Right lobe of liver (tissue), 6 donors: ENCODE measurements at regions not wholly inside any gene's neighbourhood (a gene's known extent, or its start where the extent isn't known, plus 50 kb on each side); places are given as distances from the start of the nearest gene placed in this dataset.

Experiments used
- ATAC-seq, 4 donors: fragments of 200-7000 bp; cut with Tn5 transposase; one replicate each; pipeline ENCODE4 v1.9.1; 2020; ENCODE audit warnings: mild to moderate bottlenecking in 4 of 4, moderate library complexity in 4 of 4
- DNase-seq, 3 donors: peaks; one replicate each; pipeline ENCODE4 v3.0.0-alpha.2; 2020
- H3K27ac ChIP-seq, 3 donors: fragments of 200-600 bp; one replicate each; pipeline ENCODE4 v1.8.0; 2022
- H3K27me3 ChIP-seq, 2 donors: fragments of 200-600 bp; one replicate each; pipeline ENCODE4 v1.8.0; 2022
- H3K36me3 ChIP-seq, 4 donors: fragments of 200-600 bp; sonication (generic) in 1 of 4; one replicate each; pipeline versions ENCODE4 v1.5.1 to v1.8.0; 2017 to 2022; ENCODE audit warnings: control low read depth in 1 of 4
- H3K4me1 ChIP-seq, 4 donors: fragments of 200-600 bp; sonication (generic) in 1 of 4; one replicate each; pipeline versions ENCODE4 v1.5.1 to v1.8.0; 2017 to 2022; ENCODE audit warnings: control low read depth in 1 of 4
- H3K4me3 ChIP-seq, 3 donors: fragments of 200-600 bp; one replicate each; pipeline ENCODE4 v1.8.0; 2022
- H3K9me3 ChIP-seq, 4 donors: fragments of 200-600 bp; sonication (generic) in 1 of 4; one replicate each; pipeline versions ENCODE4 v1.5.1 to v1.8.0; 2017 to 2022; ENCODE audit warnings: control low read depth in 1 of 4
- CTCF ChIP-seq, 4 donors: fragments of 200-600 bp in 3 of 4; fragments of 450-650 bp in 1 of 4; IDR thresholded peaks; one replicate each; pipeline versions ENCODE4 v1.5.1 to v1.8.0; 2016 to 2022; ENCODE audit warnings: antibody characterized with exemption in 4 of 4, mild to moderate bottlenecking in 2 of 4
- POLR2A ChIP-seq: fragments of 450-650 bp; IDR thresholded peaks from one replicate; pipeline ENCODE4 v1.6.1; 2017; ENCODE audit warnings: antibody characterized with exemption, mild to moderate bottlenecking
- WGBS: methylation state at CpG from one replicate; pipeline ENCODE4 v1.1.6; 2018; ENCODE audit warnings: low coverage, low lambda C conversion rate; ENCODE audit not compliant: insufficient coverage; ENCODE audit errors: missing lambda C conversion rate; 5-methylcytosine and 5-hydroxymethylcytosine counted together
- intact Hi-C, 2 donors: fragments of 100-400 bp; cut with DNase I; formaldehyde crosslinking; loops; one replicate each; pipeline versions ENCODE4 v1.11.2 to v1.14.1; 2022
- donor health status: DM: no; HTN: yes; CAD: no.
- donor health status: DM: no; HTN: no; CAD: no.
- donor health status: DM: no; HTN: no; CAD: no.
- donor health status: DM: no; HTN: yes; CAD: no.
- donor health status: DM: no; HTN: yes; CAD: no.

GRCh38 chr7:81317741-81318140 lies 398.9 kb upstream of the SEMA3C start:
- WGBS: 48% methylated on average over 3 of the region's 3 CpGs
- no peak overlapping the region for H3K4me3 ChIP-seq
- H3K36me3 ChIP-seq: no peaks in the 10 kb centered on the region
- no peak for DNase-seq
- TF ChIP-seq CTCF (IDR thresholded peaks at IDR 0.05) (no peak), POLR2A (no peak)
- intact Hi-C loops: no loop called here
- no peaks in the 10 kb centered on the region for H3K4me1 ChIP-seq
- H3K27me3 ChIP-seq: no peaks in the 10 kb centered on the region
- no peak for ATAC-seq
- no peak overlapping the region for H3K27ac ChIP-seq
- H3K9me3 ChIP-seq: no peaks in the 10 kb centered on the region

GRCh38 chr7:81308643-81309322 lies 389.9 kb upstream of the SEMA3C start:
- H3K27me3 ChIP-seq: no peaks in the 10 kb centered on the region
- intact Hi-C loops: no loop called here
- ATAC-seq: no peak

GRCh38 chr7:81301815-81302214 lies 383.0 kb upstream of the SEMA3C start:
- ATAC-seq (no peak), DNase-seq (no peak)
- Histone ChIP-seq H3K4me3 (no peak overlapping the region), H3K4me1 (no peaks in the 10 kb centered on the region), H3K9me3 (no peaks in the 10 kb centered on the region), H3K36me3 (no peaks in the 10 kb centered on the region), H3K27ac (no peak overlapping the region), H3K27me3 (no peaks in the 10 kb centered on the region)
- intact Hi-C loops: no loop called here
- WGBS: 30% methylated on average over 2 of the region's 2 CpGs
- TF ChIP-seq CTCF (IDR thresholded peaks at IDR 0.05) (no peak), POLR2A (no peak)

More at GRCh38 chr7:81308643-81309322, 389.9 kb upstream of the SEMA3C start:
- no peak for DNase-seq
- Histone ChIP-seq H3K4me3 (no peak overlapping the region), H3K36me3 (no peaks in the 10 kb centered on the region), H3K27ac (no peak overlapping the region), H3K9me3 (no peaks in the 10 kb centered on the region), H3K4me1 (no peaks in the 10 kb centered on the region)
- WGBS: 9% methylated on average over 2 of the region's 2 CpGs
- TF ChIP-seq POLR2A (no peak), CTCF (IDR thresholded peaks at IDR 0.05) (no peak)

GRCh38 chr7:81300753-81301152 lies 381.9 kb upstream of the SEMA3C start:
- H3K27me3 ChIP-seq: no peaks in the 10 kb centered on the region
- H3K9me3 ChIP-seq: no peaks in the 10 kb centered on the region
- intact Hi-C loops: no loop called here
- H3K4me3 ChIP-seq: no peak overlapping the region
- H3K27ac ChIP-seq: no peak overlapping the region
- DNase-seq (no peak), ATAC-seq (no peak)
- no peak for TF ChIP-seq POLR2A
- TF ChIP-seq CTCF (IDR thresholded peaks at IDR 0.05): no peak
- 46% methylated on average over 3 of the region's 3 CpGs for WGBS
- no peaks in the 10 kb centered on the region for H3K36me3 ChIP-seq
- H3K4me1 ChIP-seq: no peaks in the 10 kb centered on the region
